GM12878 (cell line): ENCODE measurements at regions not wholly inside any gene's neighbourhood (a gene's known extent, or its start where the extent isn't known, plus 50 kb on each side); places are given as distances from the start of the nearest gene placed in this dataset.

Experiments
- ATAC-seq: fragments of 200-7000 bp; cut with Tn5 transposase; 3 replicates; pipeline ENCODE4 v1.9.1; 2020; ENCODE audit warnings: mild to moderate bottlenecking, moderate library complexity
- BruUV-seq: library from RNA; stranded (reverse); fragments of 400-500 nt; replicated peaks from 2 replicates; lab custom pipeline; 2021; lab: Mats Ljungman, UMichigan
- CTCF ChIA-PET: fragments of 300-600 bp; sonication (Branson Sonifier 250); formaldehyde crosslinking; extraction: SDS; loops from one replicate; lab custom pipeline; 2021; ENCODE audit warnings: inconsistent platforms; lab: Yijun Ruan, JAX
- POLR2A ChIA-PET: fragments of 350-600 bp; formaldehyde crosslinking; extraction: SDS; loops from one replicate; lab custom pipeline; 2021; ENCODE audit warnings: inconsistent platforms; lab: Charles Lee
- RAD21 ChIA-PET: fragments of 300-600 bp; sonication (Branson Sonifier 250); formaldehyde crosslinking; loops from one replicate; lab custom pipeline; 2023; ENCODE audit warnings: antibody characterized with exemption; ENCODE audit not compliant: unreplicated experiment; lab: Charles Lee
- SMC1A ChIA-PET: fragments of 300-600 bp; sonication (Branson Sonifier 250); formaldehyde crosslinking; loops from one replicate; lab custom pipeline; 2023; ENCODE audit not compliant: unreplicated experiment, uncharacterized antibody; lab: Charles Lee
- DNase-seq: peaks from one replicate; pipeline ENCODE4 v3.0.0-alpha.2; 2011; ENCODE audit warnings: low read depth, low spot score
- FAIRE-seq: peaks from 3 replicates; lab custom pipeline; 2011; peaks lifted over from hg19 to GRCh38; lab: Jason Lieb, UNC
- H2AFZ ChIP-seq: 2 replicates; pipeline ENCODE4 v1.6.0; 2011; ENCODE audit warnings: low read depth, low read length, control low read depth; ENCODE audit not compliant: control insufficient read depth
- H3K27ac ChIP-seq: 2 replicates; pipeline ENCODE4 v1.5.1; 2011; ENCODE audit warnings: control low read depth; ENCODE audit not compliant: control insufficient read depth, insufficient read depth
- H3K27me3 ChIP-seq, 2 experiments: replicated peaks in 1 of 2; 2 replicates each; pipeline versions ENCODE4 v1.6.0 to v1.6.1; 2011; ENCODE audit warnings: low read length in 1 of 2; ENCODE audit not compliant: control insufficient read depth in 2 of 2, insufficient read depth in 2 of 2
- H3K36me3 ChIP-seq, 2 experiments: 2 replicates each; pipeline ENCODE4 v1.5.1; 2011; ENCODE audit warnings: low read length in 1 of 2; ENCODE audit not compliant: control insufficient read depth in 2 of 2, insufficient read depth in 2 of 2
- H3K4me1 ChIP-seq: 2 replicates; pipeline ENCODE4 v1.6.1; 2011; ENCODE audit warnings: mild to moderate bottlenecking, low read length, moderate library complexity, mixed read lengths; ENCODE audit not compliant: control insufficient read depth, insufficient read depth
- H3K4me2 ChIP-seq: 2 replicates; pipeline ENCODE4 v1.6.0; 2011; ENCODE audit warnings: control low read depth; ENCODE audit not compliant: control insufficient read depth, insufficient read depth
- H3K4me3 ChIP-seq: fragments of 200-600 bp; sonication (generic); 2 replicates; pipeline ENCODE4 v1.5.1; 2016
- H3K79me2 ChIP-seq: 2 replicates; pipeline ENCODE4 v1.6.0; 2011; ENCODE audit warnings: low read length; ENCODE audit not compliant: control insufficient read depth, insufficient read depth
- H3K9ac ChIP-seq: 2 replicates; pipeline ENCODE4 v1.8.0; 2011; ENCODE audit warnings: low read length, control low read depth, mixed read lengths; ENCODE audit not compliant: control insufficient read depth, insufficient read depth
- H3K9me3 ChIP-seq: replicated peaks from 3 replicates; pipeline ENCODE4 v1.5.1; 2011; ENCODE audit warnings: mild to moderate bottlenecking, low read length; ENCODE audit not compliant: control insufficient read depth, insufficient read depth
- H4K20me1 ChIP-seq: 2 replicates; pipeline ENCODE4 v1.6.0; 2011; ENCODE audit not compliant: control insufficient read depth, insufficient read depth
- ATF7 ChIP-seq: fragments of 450-650 bp; IDR thresholded peaks from 2 replicates; pipeline ENCODE4 v1.6.1; 2016; ENCODE audit warnings: low read depth, mild to moderate bottlenecking
- BCLAF1 ChIP-seq: fragments of 450-650 bp; IDR thresholded peaks from 2 replicates; pipeline ENCODE4 v1.6.1; 2017; ENCODE audit warnings: antibody characterized with exemption, mild to moderate bottlenecking, moderate library complexity
- CHD2 ChIP-seq: IDR thresholded peaks from 2 replicates; pipeline ENCODE4 v1.6.1; 2011; ENCODE audit warnings: low read depth, low read length, improper control_type of control experiment, borderline replicate concordance
- EGR1 ChIP-seq, 2 experiments: IDR thresholded peaks; 1 replicate in 1 of 2; 2 replicates in 1 of 2; pipeline ENCODE4 v1.6.1; 2011 to 2012; ENCODE audit warnings: low read depth in 2 of 2, low read length in 2 of 2, borderline replicate concordance in 1 of 2, mild to moderate bottlenecking in 1 of 2, moderate library complexity in 1 of 2
- POU2F2 ChIP-seq: IDR thresholded peaks from 3 replicates; pipeline ENCODE4 v1.6.1; 2011; ENCODE audit warnings: low read depth, mild to moderate bottlenecking, low read length, borderline replicate concordance
- RCOR1 ChIP-seq: conservative IDR thresholded peaks from 2 replicates; pipeline ENCODE4 v1.6.1; 2012; ENCODE audit warnings: low read depth, low read length, improper control_type of control experiment
- YBX1 ChIP-seq: fragments of 450-650 bp; IDR thresholded peaks from 2 replicates; pipeline ENCODE4 v1.6.1; 2016; ENCODE audit warnings: antibody characterized with exemption
- ZNF217 ChIP-seq: fragments of 450-650 bp; IDR thresholded peaks from 2 replicates; pipeline ENCODE4 v1.6.1; 2017; ENCODE audit warnings: antibody characterized with exemption, mild to moderate bottlenecking
- ZSCAN29 ChIP-seq: fragments of 450-650 bp; IDR thresholded peaks from 2 replicates; pipeline ENCODE4 v1.6.1; 2017; ENCODE audit warnings: mild to moderate bottlenecking, moderate library complexity
- WGBS: methylation state at CpG from one replicate; pipeline ENCODE4 v1.1.6; 2016; ENCODE audit warnings: low lambda C conversion rate; ENCODE audit not compliant: insufficient replicate concordance, insufficient coverage; ENCODE audit errors: missing lambda C conversion rate; 5-methylcytosine and 5-hydroxymethylcytosine counted together
- in situ Hi-C: fragments of 300-500 bp; cut with MboI; formaldehyde crosslinking; loops from 9 replicates; pipeline ENCODE4 v1.14.3; 2018; ENCODE audit warnings: mixed read lengths
- intact Hi-C: fragments of 100-400 bp; cut with micrococcal nuclease; formaldehyde crosslinking; loops from one replicate; pipeline ENCODE4 v1.14.2; 2022; ENCODE audit not compliant: unreplicated experiment
- TF ChIP-seq, protein P1 (sequence below): fragments of 450-650 bp; IDR thresholded peaks from 2 replicates; pipeline ENCODE4 v1.6.1; 2017; ENCODE audit warnings: mild to moderate bottlenecking

GRCh38 chr10:60565492-60565891 lies 175.8 kb upstream of the ANK3 start:
- Histone ChIP-seq H3K4me1 (no peaks in the 10 kb centered on the region), H3K79me2 (no peaks in the 10 kb centered on the region), H2AFZ (no peak overlapping the region), H3K9me3 (no peaks in the 10 kb centered on the region), H3K27me3 (no peaks in the 10 kb centered on the region), H3K36me3 (no peaks in the 10 kb centered on the region), H3K9ac (no peak overlapping the region), H3K4me2 (no peak overlapping the region), H3K27ac (no peak overlapping the region), H3K4me3 (no peak overlapping the region), H4K20me1 (no peaks in the 10 kb centered on the region)
- ChIA-PET SMC1A (no interaction called here), RAD21 (no interaction called here), CTCF (no interaction called here), POLR2A (no interaction called here)
- in situ Hi-C loops, result no loop called here
- intact Hi-C loops, result no loop called here
- WGBS, result 45% methylated on average over 2 of the region's 2 CpGs
- FAIRE-seq (no peak), DNase-seq (no peak), ATAC-seq (no peak)
- BruUV-seq, result no TSS peak
- TF ChIP-seq RCOR1 (no peak), BCLAF1 (no peak), ZSCAN29 (no peak), CHD2 (no peak), ZNF217 (no peak), POU2F2 (no peak), EGR1 (IDR thresholded peaks at IDR 0.05; ENCODE audit: borderline replicate concordance in 1 of 2, low read depth in 2 of 2, low read length in 2 of 2) (no peak), ATF7 (no peak), YBX1 (no peak)
- TF ChIP-seq, protein P1, sequence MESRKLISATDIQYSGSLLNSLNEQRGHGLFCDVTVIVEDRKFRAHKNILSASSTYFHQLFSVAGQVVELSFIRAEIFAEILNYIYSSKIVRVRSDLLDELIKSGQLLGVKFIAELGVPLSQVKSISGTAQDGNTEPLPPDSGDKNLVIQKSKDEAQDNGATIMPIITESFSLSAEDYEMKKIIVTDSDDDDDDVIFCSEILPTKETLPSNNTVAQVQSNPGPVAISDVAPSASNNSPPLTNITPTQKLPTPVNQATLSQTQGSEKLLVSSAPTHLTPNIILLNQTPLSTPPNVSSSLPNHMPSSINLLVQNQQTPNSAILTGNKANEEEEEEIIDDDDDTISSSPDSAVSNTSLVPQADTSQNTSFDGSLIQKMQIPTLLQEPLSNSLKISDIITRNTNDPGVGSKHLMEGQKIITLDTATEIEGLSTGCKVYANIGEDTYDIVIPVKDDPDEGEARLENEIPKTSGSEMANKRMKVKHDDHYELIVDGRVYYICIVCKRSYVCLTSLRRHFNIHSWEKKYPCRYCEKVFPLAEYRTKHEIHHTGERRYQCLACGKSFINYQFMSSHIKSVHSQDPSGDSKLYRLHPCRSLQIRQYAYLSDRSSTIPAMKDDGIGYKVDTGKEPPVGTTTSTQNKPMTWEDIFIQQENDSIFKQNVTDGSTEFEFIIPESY, result no peak
